GM21717 (cell line): ENCODE measurements at regions not wholly inside any gene's neighbourhood (a gene's known extent, or its start where the extent isn't known, plus 50 kb on each side); places are given as distances from the start of the nearest gene placed in this dataset.
"Not testable (repeated sequence)": the region's sequence is repeated elsewhere in the genome, so short reads cannot be mapped to it uniquely, and the experiment has no call there.

Source experiments
- ATAC-seq: cut with Tn5 transposase; IDR thresholded peaks from one replicate; pipeline ENCODE4 v1.9.1; 2021; ENCODE audit warnings: mild to moderate bottlenecking, moderate library complexity; ENCODE audit not compliant: unreplicated experiment

- ATAC-seq = no peak
These were observed 967.2 kb downstream of the RPA4 start for GRCh38 chrX:97850911-97851310.

GRCh38 chrX:97854086-97854485, 970.4 kb downstream of the RPA4 start:
- no peak for ATAC-seq

- ATAC-seq = no peak
These were observed 974.9 kb downstream of the RPA4 start for GRCh38 chrX:97858592-97858991.

- no peak for ATAC-seq
These were observed 976.5 kb downstream of the RPA4 start for GRCh38 chrX:97860226-97860625.

GRCh38 chrX:97863261-97863660, 979.6 kb downstream of the RPA4 start:
- no peak for ATAC-seq

GRCh38 chrX:97867266-97867665, 983.6 kb downstream of the RPA4 start:
- ATAC-seq = no peak

- ATAC-seq = no peak
These were observed 993.1 kb downstream of the RPA4 start for GRCh38 chrX:97876697-97877407.

GRCh38 chrX:97882306-97882705, 998.6 kb downstream of the RPA4 start:
- no peak for ATAC-seq

- no peak for ATAC-seq
These were observed 1012.0 kb downstream of the RPA4 start for GRCh38 chrX:97895751-97896150.

- ATAC-seq = no peak
These were observed 1014.3 kb downstream of the RPA4 start for GRCh38 chrX:97897998-97898397.

- no peak for ATAC-seq
These were observed 1015.1 kb downstream of the RPA4 start for GRCh38 chrX:97898798-97899197.

- no peak for ATAC-seq
These were observed 1024.1 kb downstream of the RPA4 start for GRCh38 chrX:97907791-97908190.

GRCh38 chrX:97909245-97909644, 1025.5 kb downstream of the RPA4 start:
- ATAC-seq = peak; percentile 97

GRCh38 chrX:97915390-97915789, 1031.7 kb downstream of the RPA4 start:
- ATAC-seq = not testable (repeated sequence)

GRCh38 chrX:97921223-97921622, 1037.5 kb downstream of the RPA4 start:
- not testable (repeated sequence) for ATAC-seq

GRCh38 chrX:97931586-97931985, 1047.9 kb downstream of the RPA4 start:
- no peak for ATAC-seq

- no peak for ATAC-seq
These were observed 1052.6 kb downstream of the RPA4 start for GRCh38 chrX:97936296-97936695.

- no peak for ATAC-seq
These were observed 1055.0 kb downstream of the RPA4 start for GRCh38 chrX:97938706-97939105.

GRCh38 chrX:97968376-97969163, 1084.9 kb downstream of the RPA4 start:
- ATAC-seq = no peak

GRCh38 chrX:97984641-97985040, 1100.9 kb downstream of the RPA4 start:
- ATAC-seq = no peak

- no peak for ATAC-seq
These were observed 1101.4 kb downstream of the RPA4 start for GRCh38 chrX:97985096-97985495.

- no peak for ATAC-seq
These were observed 1104.3 kb downstream of the RPA4 start for GRCh38 chrX:97987979-97988378.
